MM.1S (cell line): ENCODE measurements at regions not wholly inside any gene's neighbourhood (a gene's known extent, or its start where the extent isn't known, plus 50 kb on each side); places are given as distances from the start of the nearest gene placed in this dataset.

Experiments
- DNase-seq: peaks from one replicate; pipeline ENCODE4 v3.0.0-alpha.2; 2015
- H2AFZ ChIP-seq: fragments of 300-600 bp; sonication (generic); 2 replicates; pipeline ENCODE4 v1.6.0; 2016; ENCODE audit warnings: antibody characterized with exemption, low read length
- H3F3A ChIP-seq: fragments of 300-600 bp; sonication (generic); 2 replicates; pipeline ENCODE4 v1.6.1; 2016; ENCODE audit warnings: mild to moderate bottlenecking, antibody characterized with exemption, low read length, moderate library complexity, mixed read lengths; ENCODE audit not compliant: insufficient read depth
- H3K27ac ChIP-seq: fragments of 300-600 bp; sonication (generic); 2 replicates; pipeline ENCODE4 v1.5.1; 2016; ENCODE audit warnings: mild to moderate bottlenecking, low read length
- H3K27me3 ChIP-seq: fragments of 300-600 bp; sonication (generic); replicated peaks from 2 replicates; pipeline ENCODE4 v1.6.0; 2016; ENCODE audit warnings: low read length; ENCODE audit not compliant: insufficient read depth
- H3K36me3 ChIP-seq: fragments of 300-600 bp; sonication (generic); replicated peaks from 2 replicates; pipeline ENCODE4 v1.6.1; 2016; ENCODE audit warnings: mild to moderate bottlenecking, low read length, mixed read lengths; ENCODE audit not compliant: insufficient read depth
- H3K4me1 ChIP-seq: fragments of 300-600 bp; sonication (generic); 2 replicates; pipeline ENCODE4 v1.6.1; 2016; ENCODE audit warnings: low read length, mixed read lengths
- H3K4me2 ChIP-seq: fragments of 300-600 bp; sonication (generic); 2 replicates; pipeline ENCODE4 v1.6.0; 2016; ENCODE audit warnings: low read depth, low read length
- H3K4me3 ChIP-seq: fragments of 300-600 bp; sonication (generic); 2 replicates; pipeline ENCODE4 v1.5.1; 2016; ENCODE audit warnings: low read length, mixed read lengths
- H3K79me2 ChIP-seq: fragments of 300-600 bp; sonication (generic); 2 replicates; pipeline ENCODE4 v1.6.1; 2016; ENCODE audit warnings: mixed run types, low read length, mixed read lengths
- H3K9ac ChIP-seq: fragments of 300-600 bp; sonication (generic); 2 replicates; pipeline ENCODE4 v1.6.1; 2016; ENCODE audit warnings: low read length, mixed read lengths
- H3K9me2 ChIP-seq: fragments of 300-600 bp; sonication (generic); replicated peaks from 2 replicates; pipeline ENCODE4 v1.6.1; 2016; ENCODE audit warnings: mild to moderate bottlenecking, low read length, mixed read lengths; ENCODE audit not compliant: insufficient read depth
- H3K9me3 ChIP-seq: fragments of 300-600 bp; sonication (generic); replicated peaks from 2 replicates; pipeline ENCODE4 v1.6.1; 2016; ENCODE audit warnings: mild to moderate bottlenecking, low read length, mixed read lengths; ENCODE audit not compliant: insufficient read depth
- H4K20me1 ChIP-seq: fragments of 300-600 bp; sonication (generic); 2 replicates; pipeline ENCODE4 v1.6.1; 2016; ENCODE audit warnings: mild to moderate bottlenecking, low read length, moderate library complexity, mixed read lengths; ENCODE audit not compliant: insufficient read depth
- CTCF ChIP-seq: fragments of 300-600 bp; sonication (generic); IDR thresholded peaks from 2 replicates; pipeline ENCODE4 v1.5.1; 2016; ENCODE audit warnings: antibody characterized with exemption, low read length, mixed read lengths
- EZH2 ChIP-seq: fragments of 300-600 bp; sonication (generic); optimal IDR thresholded peaks from 2 replicates; pipeline ENCODE3; 2017; ENCODE audit warnings: low read depth, mild to moderate bottlenecking, antibody characterized with exemption, low read length, mixed read lengths
- EZH2phosphoT487 ChIP-seq: fragments of 300-600 bp; sonication (generic); IDR thresholded peaks from 2 replicates; pipeline ENCODE4 v1.6.1; 2018; ENCODE audit warnings: antibody characterized with exemption, low read length

- no peak overlapping the region for H2AFZ ChIP-seq
- H3K4me2 ChIP-seq: no peak overlapping the region
- no peaks in the 10 kb centered on the region for H3K27me3 ChIP-seq
- H3K27ac ChIP-seq: no peak overlapping the region
- no peak for DNase-seq
- no peaks in the 10 kb centered on the region for H3K36me3 ChIP-seq
- H3K9ac ChIP-seq: no peak overlapping the region
- H4K20me1 ChIP-seq: no peaks in the 10 kb centered on the region
- H3F3A ChIP-seq: no peaks in the 10 kb centered on the region
- H3K4me1 ChIP-seq: no peaks in the 10 kb centered on the region
- H3K9me3 ChIP-seq: no peaks in the 10 kb centered on the region
- no peaks in the 10 kb centered on the region for H3K9me2 ChIP-seq
- no peaks in the 10 kb centered on the region for H3K79me2 ChIP-seq
- H3K4me3 ChIP-seq: no peak overlapping the region
- TF ChIP-seq EZH2 (no peak), CTCF (no peak), EZH2phosphoT487 (no peak)
Measured at GRCh38 chr9:24459953-24460352, 85.7 kb downstream of the IZUMO3 start.

- no peaks in the 10 kb centered on the region for H3F3A ChIP-seq
- no peak overlapping the region for H3K4me3 ChIP-seq
- H3K27ac ChIP-seq: no peak overlapping the region
- H4K20me1 ChIP-seq: no peaks in the 10 kb centered on the region
- no peak overlapping the region for H3K4me2 ChIP-seq
- H3K79me2 ChIP-seq: no peaks in the 10 kb centered on the region
- DNase-seq: no peak
- H3K9ac ChIP-seq: no peak overlapping the region
- no peaks in the 10 kb centered on the region for H3K4me1 ChIP-seq
- TF ChIP-seq CTCF: no peak
- no peak for TF ChIP-seq EZH2phosphoT487
- TF ChIP-seq EZH2: no peak
- no peaks in the 10 kb centered on the region for H3K9me2 ChIP-seq
- H3K36me3 ChIP-seq: no peaks in the 10 kb centered on the region
- H3K27me3 ChIP-seq: no peaks in the 10 kb centered on the region
- no peaks in the 10 kb centered on the region for H3K9me3 ChIP-seq
- no peak overlapping the region for H2AFZ ChIP-seq
Measured at GRCh38 chr9:24451346-24451745, 94.4 kb downstream of the IZUMO3 start.

GRCh38 chr9:24449976-24450375 lies 95.7 kb downstream of the IZUMO3 start:
- no peak for TF ChIP-seq EZH2
- no peak for TF ChIP-seq CTCF
- no peak for TF ChIP-seq EZH2phosphoT487
- no peaks in the 10 kb centered on the region for H3K9me3 ChIP-seq

More at GRCh38 chr9:24449976-24450375, 95.7 kb downstream of the IZUMO3 start:
- H3K4me2 ChIP-seq: no peak overlapping the region
- H3K9ac ChIP-seq: no peak overlapping the region
- H2AFZ ChIP-seq: no peak overlapping the region
- H3K27me3 ChIP-seq: no peaks in the 10 kb centered on the region
- H3K4me3 ChIP-seq: no peak overlapping the region
- H4K20me1 ChIP-seq: no peaks in the 10 kb centered on the region
- H3K36me3 ChIP-seq: no peaks in the 10 kb centered on the region
- no peak for DNase-seq
- H3K9me2 ChIP-seq: no peaks in the 10 kb centered on the region
- H3K4me1 ChIP-seq: no peaks in the 10 kb centered on the region
- no peaks in the 10 kb centered on the region for H3K79me2 ChIP-seq
- no peak overlapping the region for H3K27ac ChIP-seq
- H3F3A ChIP-seq: no peaks in the 10 kb centered on the region
